ENCODE measurements at regions not wholly inside any gene's neighbourhood (a gene's known extent, or its start where the extent isn't known, plus 50 kb on each side); places are given as distances from the start of the nearest gene placed in this dataset.

DNA sequence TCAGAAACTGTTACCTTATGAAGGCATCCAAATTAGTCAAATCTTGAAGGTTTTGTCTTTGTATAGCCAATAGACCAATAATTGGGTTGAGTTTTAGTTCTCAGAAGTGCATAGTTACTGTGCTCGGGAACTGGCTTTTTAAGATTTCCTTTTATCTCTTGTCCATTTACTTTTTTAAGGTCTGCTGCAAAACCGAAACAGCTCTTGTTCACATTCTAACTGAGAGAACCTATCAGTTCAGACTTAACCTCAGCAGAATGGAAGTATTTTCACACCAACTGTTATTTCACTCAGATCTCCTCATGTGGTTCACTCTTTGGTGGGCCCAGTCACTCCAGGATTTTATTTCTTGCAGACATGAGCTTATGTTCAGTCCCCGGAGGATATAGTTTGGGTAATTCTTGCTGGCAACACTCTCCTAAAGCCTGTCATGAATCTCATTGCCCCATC, 55.5 kb downstream of the TPBG start:
- DNase-seq (ENCODE audit: low read depth): no peak
- H3K4me3 ChIP-seq (ENCODE audit: low read depth, low read length): no peak overlapping the region
- TF ChIP-seq, protein P1, sequence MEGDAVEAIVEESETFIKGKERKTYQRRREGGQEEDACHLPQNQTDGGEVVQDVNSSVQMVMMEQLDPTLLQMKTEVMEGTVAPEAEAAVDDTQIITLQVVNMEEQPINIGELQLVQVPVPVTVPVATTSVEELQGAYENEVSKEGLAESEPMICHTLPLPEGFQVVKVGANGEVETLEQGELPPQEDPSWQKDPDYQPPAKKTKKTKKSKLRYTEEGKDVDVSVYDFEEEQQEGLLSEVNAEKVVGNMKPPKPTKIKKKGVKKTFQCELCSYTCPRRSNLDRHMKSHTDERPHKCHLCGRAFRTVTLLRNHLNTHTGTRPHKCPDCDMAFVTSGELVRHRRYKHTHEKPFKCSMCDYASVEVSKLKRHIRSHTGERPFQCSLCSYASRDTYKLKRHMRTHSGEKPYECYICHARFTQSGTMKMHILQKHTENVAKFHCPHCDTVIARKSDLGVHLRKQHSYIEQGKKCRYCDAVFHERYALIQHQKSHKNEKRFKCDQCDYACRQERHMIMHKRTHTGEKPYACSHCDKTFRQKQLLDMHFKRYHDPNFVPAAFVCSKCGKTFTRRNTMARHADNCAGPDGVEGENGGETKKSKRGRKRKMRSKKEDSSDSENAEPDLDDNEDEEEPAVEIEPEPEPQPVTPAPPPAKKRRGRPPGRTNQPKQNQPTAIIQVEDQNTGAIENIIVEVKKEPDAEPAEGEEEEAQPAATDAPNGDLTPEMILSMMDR (conservative IDR thresholded peaks at IDR 0.05; ENCODE audit: low read depth, low read length): no peak

- no peak overlapping the region for H3K4me3 ChIP-seq (ENCODE audit: low read depth, low read length)
- TF ChIP-seq, protein P1 (conservative IDR thresholded peaks at IDR 0.05; ENCODE audit: low read depth, low read length): no peak
- DNase-seq (ENCODE audit: low read depth): no peak
Observed at GRCh38 chr6:82419859-82420258, 56.2 kb downstream of the TPBG start.

GRCh38 chr6:82430611-82431010, 67.0 kb downstream of the TPBG start:
- TF ChIP-seq, protein P1 (conservative IDR thresholded peaks at IDR 0.05; ENCODE audit: low read depth, low read length): no peak
- no peak overlapping the region for H3K4me3 ChIP-seq (ENCODE audit: low read depth, low read length)
- DNase-seq (ENCODE audit: low read depth): no peak

- H3K4me3 ChIP-seq (ENCODE audit: low read depth, low read length): no peak overlapping the region
- DNase-seq (ENCODE audit: low read depth): no peak
- TF ChIP-seq, protein P1 (conservative IDR thresholded peaks at IDR 0.05; ENCODE audit: low read depth, low read length): no peak
Observed at GRCh38 chr6:82436740-82437139, 73.1 kb downstream of the TPBG start.

GRCh38 chr6:82437701-82438100, 74.1 kb downstream of the TPBG start:
- no peak for DNase-seq (ENCODE audit: low read depth)
- H3K4me3 ChIP-seq (ENCODE audit: low read depth, low read length): no peak overlapping the region
- TF ChIP-seq, protein P1 (conservative IDR thresholded peaks at IDR 0.05; ENCODE audit: low read depth, low read length): no peak

GRCh38 chr6:82441047-82441855, 77.6 kb downstream of the TPBG start:
- H3K4me3 ChIP-seq (ENCODE audit: low read depth, low read length): no peak overlapping the region
- TF ChIP-seq, protein P1 (conservative IDR thresholded peaks at IDR 0.05; ENCODE audit: low read depth, low read length): no peak

More at GRCh38 chr6:82441047-82441855, 77.6 kb downstream of the TPBG start:
- no peak for DNase-seq (ENCODE audit: low read depth)
